OCI-LY3 (cell line): ENCODE measurements at regions not wholly inside any gene's neighbourhood (a gene's known extent, or its start where the extent isn't known, plus 50 kb on each side); places are given as distances from the start of the nearest gene placed in this dataset.

Experiments used
- H2AFZ ChIP-seq: fragments of 200-600, 300-600 bp; shearing (Covaris generic); 2 replicates; pipeline ENCODE4 v1.6.0; 2014; ENCODE audit warnings: antibody characterized with exemption, low read depth, low read length
- H3K27ac ChIP-seq: fragments of 200-600, 300-600 bp; sonication (generic); 2 replicates; pipeline ENCODE4 v1.5.1; 2014; ENCODE audit warnings: mild to moderate bottlenecking, low read length, moderate library complexity, mixed read lengths
- H3K27me3 ChIP-seq: fragments of 200-600, 300-600 bp; sonication (generic); 2 replicates; pipeline ENCODE4 v1.6.1; 2014; ENCODE audit warnings: low read depth, low read length, mixed read lengths
- H3K36me3 ChIP-seq: fragments of 200-600, 300-600 bp; sonication (generic); replicated peaks from 2 replicates; pipeline ENCODE3; 2014; ENCODE audit warnings: low read depth, low read length, mixed read lengths
- H3K4me1 ChIP-seq: fragments of 300-600, 200-600 bp; sonication (generic); 2 replicates; pipeline ENCODE4 v1.6.1; 2014; ENCODE audit warnings: low read length, mixed read lengths
- H3K4me2 ChIP-seq: fragments of 200-600, 300-600 bp; sonication (generic); 2 replicates; pipeline ENCODE4 v1.6.1; 2014; ENCODE audit warnings: low read length, mixed read lengths
- H3K4me3 ChIP-seq: fragments of 300-600, 200-600 bp; sonication (generic); 2 replicates; pipeline ENCODE4 v1.5.1; 2014; ENCODE audit warnings: antibody characterized with exemption, mild to moderate bottlenecking, low read length, moderate library complexity
- H3K79me2 ChIP-seq: fragments of 300-600, 200-600 bp; shearing (Covaris generic); 2 replicates; pipeline ENCODE4 v1.6.1; 2014; ENCODE audit warnings: mild to moderate bottlenecking, low read length, mixed read lengths
- H3K9ac ChIP-seq: fragments of 300-600, 200-600 bp; shearing (Covaris generic); 2 replicates; pipeline ENCODE4 v1.6.0; 2014; ENCODE audit warnings: mild to moderate bottlenecking, low read length, moderate library complexity
- H3K9me3 ChIP-seq: fragments of 200-600, 300-600 bp; shearing (Covaris generic); 2 replicates; pipeline ENCODE4 v1.6.1; 2014; ENCODE audit warnings: low read length, mixed read lengths; ENCODE audit not compliant: insufficient read depth
- H4K20me1 ChIP-seq: fragments of 200-600, 300-600 bp; sonication (generic); 2 replicates; pipeline ENCODE4 v1.6.1; 2016; ENCODE audit warnings: low read length, mixed read lengths; ENCODE audit not compliant: insufficient read depth
- CTCF ChIP-seq: fragments of 200-600, 300-600 bp; sonication (generic); IDR thresholded peaks from 2 replicates; pipeline ENCODE4 v1.5.1; 2014; ENCODE audit warnings: antibody characterized with exemption, low read length, low read depth
- EZH2phosphoT487 ChIP-seq: fragments of 200-600 bp; shearing (Covaris generic); IDR thresholded peaks from 2 replicates; pipeline ENCODE4 v1.6.1; 2018; ENCODE audit warnings: antibody characterized with exemption, mixed run types, low read depth

GRCh38 chr13:31920727-31921100 is 110.9 kb upstream of the FRY start:
- peak overlapping the region; percentile 17 for H3K4me2 ChIP-seq
- peaks cover 20% of the 10 kb centered on the region for H3K4me1 ChIP-seq
- H3K27me3 ChIP-seq = no peaks in the 10 kb centered on the region
- H3K27ac ChIP-seq = no peak overlapping the region
- no peaks in the 10 kb centered on the region for H4K20me1 ChIP-seq
- H3K4me3 ChIP-seq = no peak overlapping the region
- H3K9me3 ChIP-seq = no peaks in the 10 kb centered on the region
- TF ChIP-seq CTCF (no peak), EZH2phosphoT487 (no peak)
- H3K79me2 ChIP-seq = no peaks in the 10 kb centered on the region
- H3K9ac ChIP-seq = no peak overlapping the region
- H2AFZ ChIP-seq = no peak overlapping the region
- no peaks in the 10 kb centered on the region for H3K36me3 ChIP-seq

DNA sequence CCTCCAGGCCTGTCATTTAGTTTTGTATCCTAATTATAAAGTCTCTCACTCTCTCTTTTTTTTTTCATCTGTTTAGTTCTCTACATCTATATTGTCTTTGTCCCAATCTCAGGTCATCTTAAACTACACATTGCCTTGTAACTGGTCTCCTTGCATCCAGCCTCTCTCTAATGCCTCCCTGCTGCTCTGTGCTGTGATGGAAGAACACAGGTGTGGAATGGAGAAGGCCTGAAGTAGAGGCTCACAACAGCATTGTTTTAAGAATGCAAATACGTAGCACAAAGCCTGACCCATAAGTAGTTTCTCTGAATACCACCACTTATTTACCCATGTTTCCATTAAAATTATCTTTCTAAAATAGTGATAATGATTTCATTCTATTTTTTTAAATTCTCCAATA is 108.8 kb upstream of the FRY start:
- Histone ChIP-seq H3K4me3 (no peak overlapping the region), H2AFZ (no peak overlapping the region), H3K79me2 (no peaks in the 10 kb centered on the region), H3K27me3 (no peaks in the 10 kb centered on the region), H3K27ac (no peak overlapping the region), H4K20me1 (no peaks in the 10 kb centered on the region), H3K4me1 (peaks cover 25% of the 10 kb centered on the region), H3K9ac (no peak overlapping the region), H3K36me3 (no peaks in the 10 kb centered on the region), H3K4me2 (no peak overlapping the region), H3K9me3 (no peaks in the 10 kb centered on the region)
- TF ChIP-seq CTCF (no peak), EZH2phosphoT487 (no peak)

- H3K4me3 ChIP-seq = no peak overlapping the region
- H3K4me2 ChIP-seq = no peak overlapping the region
- no peaks in the 10 kb centered on the region for H3K9me3 ChIP-seq
- no peak overlapping the region for H3K27ac ChIP-seq
- H4K20me1 ChIP-seq = no peaks in the 10 kb centered on the region
- H3K79me2 ChIP-seq = no peaks in the 10 kb centered on the region
- no peaks in the 10 kb centered on the region for H3K36me3 ChIP-seq
- TF ChIP-seq CTCF (no peak), EZH2phosphoT487 (no peak)
- H3K4me1 ChIP-seq = peaks cover 29% of the 10 kb centered on the region
- no peak overlapping the region for H2AFZ ChIP-seq
- no peak overlapping the region for H3K9ac ChIP-seq
- H3K27me3 ChIP-seq = no peaks in the 10 kb centered on the region
These were observed 108.3 kb upstream of the FRY start for GRCh38 chr13:31923134-31923763.

DNA sequence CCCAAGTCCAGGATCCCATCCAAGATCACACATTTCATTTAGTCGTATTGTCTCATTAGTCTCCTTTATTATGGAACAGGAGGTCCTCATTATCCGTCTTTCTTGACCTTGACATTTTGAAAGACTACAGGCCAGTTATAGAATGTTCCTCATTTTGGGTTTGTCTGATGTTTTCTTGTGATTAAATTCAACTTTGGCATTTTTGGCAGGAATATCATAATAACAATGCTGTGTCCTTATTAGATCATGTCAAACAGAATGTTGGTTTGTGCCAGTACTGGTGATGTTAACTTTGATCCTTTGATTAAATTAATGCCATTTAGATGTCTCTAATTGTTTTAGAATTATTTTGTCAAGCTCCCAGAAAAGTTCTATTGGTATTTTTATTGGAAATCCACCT is 106.5 kb upstream of the FRY start:
- no peak overlapping the region for H3K4me3 ChIP-seq
- no peak overlapping the region for H3K9ac ChIP-seq
- H3K9me3 ChIP-seq = no peaks in the 10 kb centered on the region
- no peaks in the 10 kb centered on the region for H3K79me2 ChIP-seq
- no peaks in the 10 kb centered on the region for H3K36me3 ChIP-seq
- no peak overlapping the region for H2AFZ ChIP-seq
- no peaks in the 10 kb centered on the region for H3K27me3 ChIP-seq
- TF ChIP-seq CTCF = no peak
- TF ChIP-seq EZH2phosphoT487 = no peak
- peaks cover 44% of the 10 kb centered on the region for H3K4me1 ChIP-seq
- H3K4me2 ChIP-seq = no peak overlapping the region
- H3K27ac ChIP-seq = no peak overlapping the region
- H4K20me1 ChIP-seq = no peaks in the 10 kb centered on the region
